ENCODE measurements at regions not wholly inside any gene's neighbourhood (a gene's known extent, or its start where the extent isn't known, plus 50 kb on each side); places are given as distances from the start of the nearest gene placed in this dataset.

- Histone ChIP-seq H3K23ac (ENCODE audit: low read depth, low read length, poor library complexity) (no peak overlapping the region), H4K91ac (ENCODE audit: low read depth, low read length, poor library complexity) (no peak overlapping the region), H3K4ac (ENCODE audit: low read length) (no peak overlapping the region), H3K27me3 (ENCODE audit: control insufficient read depth in 3 of 3, insufficient read depth in 3 of 3, low read depth in 1 of 3, low read length in 3 of 3) (peaks cover 4 to 88% (median 14%) of the 10 kb centered on the region in 3 experiments), H3K4me3 (ENCODE audit: low read length in 2 of 2) (no peak overlapping the region), H3K79me1 (ENCODE audit: low read depth, low read length) (no peaks in the 10 kb centered on the region), H4K8ac (ENCODE audit: low read depth, low read length) (no peak overlapping the region), H3K9me3 (replicated peaks in 1 of 2; ENCODE audit: control insufficient read depth in 2 of 2, insufficient read depth in 1 of 2, low read depth in 1 of 2, low read length in 2 of 2) (no peaks in the 10 kb centered on the region), H3K36me3 (replicated peaks in 1 of 2; ENCODE audit: control insufficient read depth in 2 of 2, insufficient read depth in 2 of 2, low read length in 2 of 2) (no peaks in the 10 kb centered on the region), H3K14ac (ENCODE audit: low read length) (no peak overlapping the region), H3K18ac (ENCODE audit: low read length) (no peak overlapping the region), H2BK5ac (ENCODE audit: low read length) (no peak overlapping the region), H3K4me2 (ENCODE audit: insufficient read depth, low read length, poor library complexity, severe bottlenecking) (no peak overlapping the region), H2AFZ (ENCODE audit: low read length) (no peak overlapping the region), H3K9ac (ENCODE audit: low read depth, low read length, poor library complexity) (no peak overlapping the region), H2AK5ac (ENCODE audit: low read depth, low read length) (no peak overlapping the region), H2BK15ac (ENCODE audit: low read length) (no peak overlapping the region), H3K27ac (replicated peaks; ENCODE audit: low read length) (no peak overlapping the region), H2BK120ac (ENCODE audit: low read depth, low read length) (no peak overlapping the region), H2BK12ac (ENCODE audit: low read length) (no peak overlapping the region), H3K4me1 (ENCODE audit: control insufficient read depth in 2 of 2, insufficient read depth in 1 of 2, low read depth in 1 of 2, low read length in 2 of 2) (peaks cover 0 to 5% of the 10 kb centered on the region in 2 donors)
- no peak for DNase-seq (ENCODE audit: low spot score)
- WGBS, 2 donors (ENCODE audit: extremely low coverage in 2 of 2, insufficient read length in 2 of 2, insufficient replicate concordance in 1 of 2), result no CpG with 5 or more reads among the region's 7 CpGs
Observed at GRCh38 chr15:96422125-96422524, 91.6 kb downstream of the NR2F2 start.

- Histone ChIP-seq H2BK120ac (ENCODE audit: low read depth, low read length) (no peak overlapping the region), H3K18ac (ENCODE audit: low read length) (no peak overlapping the region), H2AK5ac (ENCODE audit: low read depth, low read length) (no peak overlapping the region), H3K4me3 (ENCODE audit: low read length in 2 of 2) (no peak overlapping the region), H4K8ac (ENCODE audit: low read depth, low read length) (no peak overlapping the region), H2AFZ (ENCODE audit: low read length) (no peak overlapping the region), H2BK15ac (ENCODE audit: low read length) (no peak overlapping the region), H2BK5ac (ENCODE audit: low read length) (no peak overlapping the region), H3K14ac (ENCODE audit: low read length) (no peak overlapping the region), H2BK12ac (ENCODE audit: low read length) (no peak overlapping the region), H3K23ac (ENCODE audit: low read depth, low read length, poor library complexity) (no peak overlapping the region), H3K9me3 (replicated peaks in 1 of 2; ENCODE audit: control insufficient read depth in 2 of 2, insufficient read depth in 1 of 2, low read depth in 1 of 2, low read length in 2 of 2) (no peaks in the 10 kb centered on the region), H3K9ac (ENCODE audit: low read depth, low read length, poor library complexity) (no peak overlapping the region), H3K4ac (ENCODE audit: low read length) (no peak overlapping the region), H3K79me1 (ENCODE audit: low read depth, low read length) (no peaks in the 10 kb centered on the region), H3K36me3 (replicated peaks in 1 of 2; ENCODE audit: control insufficient read depth in 2 of 2, insufficient read depth in 2 of 2, low read length in 2 of 2) (no peaks in the 10 kb centered on the region), H3K4me2 (ENCODE audit: insufficient read depth, low read length, poor library complexity, severe bottlenecking) (no peak overlapping the region), H3K27ac (replicated peaks; ENCODE audit: low read length) (no peak overlapping the region), H4K91ac (ENCODE audit: low read depth, low read length, poor library complexity) (no peak overlapping the region), H3K4me1 (ENCODE audit: control insufficient read depth in 2 of 2, insufficient read depth in 1 of 2, low read depth in 1 of 2, low read length in 2 of 2) (peaks cover 0 to 5% of the 10 kb centered on the region in 2 donors), H3K27me3 (ENCODE audit: control insufficient read depth in 3 of 3, insufficient read depth in 3 of 3, low read depth in 1 of 3, low read length in 3 of 3) (peaks cover 0 to 67% (median 0%) of the 10 kb centered on the region in 3 experiments)
- DNase-seq (ENCODE audit: low spot score), result no peak
- WGBS, 2 donors (ENCODE audit: extremely low coverage in 2 of 2, insufficient read length in 2 of 2, insufficient replicate concordance in 1 of 2), result no CpG with 5 or more reads among the region's 4 CpGs
Observed at GRCh38 chr15:96424674-96425073, 94.2 kb downstream of the NR2F2 start.

GRCh38 chr15:96428742-96429141, 98.2 kb downstream of the NR2F2 start:
- Histone ChIP-seq H3K9ac (ENCODE audit: low read depth, low read length, poor library complexity) (no peak overlapping the region), H3K4me2 (ENCODE audit: insufficient read depth, low read length, poor library complexity, severe bottlenecking) (no peak overlapping the region), H2BK15ac (ENCODE audit: low read length) (no peak overlapping the region), H3K18ac (ENCODE audit: low read length) (no peak overlapping the region), H2AK5ac (ENCODE audit: low read depth, low read length) (no peak overlapping the region), H4K91ac (ENCODE audit: low read depth, low read length, poor library complexity) (no peak overlapping the region), H3K36me3 (replicated peaks in 1 of 2; ENCODE audit: control insufficient read depth in 2 of 2, insufficient read depth in 2 of 2, low read length in 2 of 2) (no peaks in the 10 kb centered on the region), H3K14ac (ENCODE audit: low read length) (no peak overlapping the region), H3K9me3 (replicated peaks in 1 of 2; ENCODE audit: control insufficient read depth in 2 of 2, insufficient read depth in 1 of 2, low read depth in 1 of 2, low read length in 2 of 2) (no peaks in the 10 kb centered on the region), H3K79me1 (ENCODE audit: low read depth, low read length) (no peaks in the 10 kb centered on the region), H2BK5ac (ENCODE audit: low read length) (no peak overlapping the region), H3K4me3 (ENCODE audit: low read length in 2 of 2) (no peak overlapping the region), H2BK12ac (ENCODE audit: low read length) (no peak overlapping the region), H3K27ac (replicated peaks; ENCODE audit: low read length) (no peak overlapping the region), H4K8ac (ENCODE audit: low read depth, low read length) (no peak overlapping the region), H3K4me1 (ENCODE audit: control insufficient read depth in 2 of 2, insufficient read depth in 1 of 2, low read depth in 1 of 2, low read length in 2 of 2) (no peaks in the 10 kb centered on the region), H3K27me3 (ENCODE audit: control insufficient read depth in 3 of 3, insufficient read depth in 3 of 3, low read depth in 1 of 3, low read length in 3 of 3) (peaks cover 0 to 38% (median 0%) of the 10 kb centered on the region in 3 experiments), H3K4ac (ENCODE audit: low read length) (no peak overlapping the region), H2BK120ac (ENCODE audit: low read depth, low read length) (no peak overlapping the region), H2AFZ (ENCODE audit: low read length) (no peak overlapping the region), H3K23ac (ENCODE audit: low read depth, low read length, poor library complexity) (no peak overlapping the region)
- DNase-seq (ENCODE audit: low spot score), result no peak

GRCh38 chr15:96431786-96432185, 101.3 kb downstream of the NR2F2 start:
- peaks cover 0 to 26% (median 0%) of the 10 kb centered on the region in 3 experiments for H3K27me3 ChIP-seq (ENCODE audit: control insufficient read depth in 3 of 3, insufficient read depth in 3 of 3, low read depth in 1 of 3, low read length in 3 of 3)
- no peak overlapping the region for H2BK15ac ChIP-seq (ENCODE audit: low read length)
- no CpG with 5 or more reads among the region's 5 CpGs for WGBS, 2 donors (ENCODE audit: extremely low coverage in 2 of 2, insufficient read length in 2 of 2, insufficient replicate concordance in 1 of 2)
- no peak overlapping the region for H2AK5ac ChIP-seq (ENCODE audit: low read depth, low read length)
- H3K4me1 ChIP-seq (ENCODE audit: control insufficient read depth in 2 of 2, insufficient read depth in 1 of 2, low read depth in 1 of 2, low read length in 2 of 2), result no peaks in the 10 kb centered on the region
- no peaks in the 10 kb centered on the region for H3K79me1 ChIP-seq (ENCODE audit: low read depth, low read length)
- no peaks in the 10 kb centered on the region for H3K9me3 ChIP-seq (replicated peaks in 1 of 2; ENCODE audit: control insufficient read depth in 2 of 2, insufficient read depth in 1 of 2, low read depth in 1 of 2, low read length in 2 of 2)
- H3K4ac ChIP-seq (ENCODE audit: low read length), result no peak overlapping the region
- H3K23ac ChIP-seq (ENCODE audit: low read depth, low read length, poor library complexity), result no peak overlapping the region
- no peak overlapping the region for H4K8ac ChIP-seq (ENCODE audit: low read depth, low read length)
- H3K27ac ChIP-seq (replicated peaks; ENCODE audit: low read length), result no peak overlapping the region
- H3K18ac ChIP-seq (ENCODE audit: low read length), result no peak overlapping the region
- H2BK5ac ChIP-seq (ENCODE audit: low read length), result no peak overlapping the region
- H3K4me2 ChIP-seq (ENCODE audit: insufficient read depth, low read length, poor library complexity, severe bottlenecking), result no peak overlapping the region
- H3K14ac ChIP-seq (ENCODE audit: low read length), result no peak overlapping the region
- no peak overlapping the region for H2BK12ac ChIP-seq (ENCODE audit: low read length)
- H2BK120ac ChIP-seq (ENCODE audit: low read depth, low read length), result no peak overlapping the region
- no peak overlapping the region for H3K4me3 ChIP-seq (ENCODE audit: low read length in 2 of 2)
- H3K36me3 ChIP-seq (replicated peaks in 1 of 2; ENCODE audit: control insufficient read depth in 2 of 2, insufficient read depth in 2 of 2, low read length in 2 of 2), result no peaks in the 10 kb centered on the region
- no peak for DNase-seq (ENCODE audit: low spot score)
- H2AFZ ChIP-seq (ENCODE audit: low read length), result no peak overlapping the region
- no peak overlapping the region for H4K91ac ChIP-seq (ENCODE audit: low read depth, low read length, poor library complexity)
- H3K9ac ChIP-seq (ENCODE audit: low read depth, low read length, poor library complexity), result no peak overlapping the region
